WTC11 (cell line): ENCODE measurements at regions not wholly inside any gene's neighbourhood (a gene's known extent, or its start where the extent isn't known, plus 50 kb on each side); places are given as distances from the start of the nearest gene placed in this dataset.

Experiments used
- ATAC-seq: fragments of 200-7000 bp; cut with Tn5 transposase; 2 replicates; pipeline ENCODE4 v1.10.0; 2021; ENCODE audit warnings: mild to moderate bottlenecking, moderate library complexity
- CTCF ChIA-PET: fragments of 300-600 bp; sonication (Branson Sonifier 250); formaldehyde crosslinking; loops from one replicate; lab custom pipeline; 2021; ENCODE audit warnings: antibody characterized with exemption; lab: Charles Lee
- POLR2A ChIA-PET: fragments of 350-600 bp; sonication (Branson Sonifier 250); formaldehyde crosslinking; loops from one replicate; lab custom pipeline; 2021; ENCODE audit warnings: antibody characterized with exemption; lab: Charles Lee
- DNase-seq: peaks from one replicate; pipeline ENCODE4 v3.0.0; 2021; ENCODE audit warnings: low spot score
- H3K27ac Mint-ChIP-seq: 2 replicates; pipeline ENCODE4 v1.8.0; 2021; ENCODE audit warnings: mixed read lengths
- H3K27me3 Mint-ChIP-seq: 2 replicates; pipeline ENCODE4 v1.8.0; 2021; ENCODE audit warnings: low read depth, mild to moderate bottlenecking, moderate library complexity, mixed read lengths
- H3K36me3 Mint-ChIP-seq: 2 replicates; pipeline ENCODE4 v1.8.0; 2021; ENCODE audit warnings: mixed read lengths
- H3K4me1 Mint-ChIP-seq: 2 replicates; pipeline ENCODE4 v1.8.0; 2022; ENCODE audit warnings: mixed read lengths
- H3K4me3 Mint-ChIP-seq: 2 replicates; pipeline ENCODE4 v1.8.0; 2021; ENCODE audit warnings: mild to moderate bottlenecking, moderate library complexity, mixed read lengths
- H3K9me3 Mint-ChIP-seq: 2 replicates; pipeline ENCODE4 v1.8.0; 2021; ENCODE audit warnings: mixed read lengths
- CREB1 ChIP-seq: sonication (generic); formaldehyde crosslinking; IDR thresholded peaks from 2 replicates; pipeline ENCODE4 v1.8.0; 2023; ENCODE audit warnings: mild to moderate bottlenecking, missing genetic modification reagents
- FOXK1 ChIP-seq: sonication (generic); formaldehyde crosslinking; IDR thresholded peaks from 2 replicates; pipeline ENCODE4 v1.8.0; 2022; ENCODE audit warnings: mild to moderate bottlenecking, moderate library complexity, missing genetic modification reagents
- IRF2 ChIP-seq: sonication (generic); formaldehyde crosslinking; IDR thresholded peaks from 2 replicates; pipeline ENCODE4 v1.8.0; 2022; ENCODE audit warnings: low read depth, missing genetic modification reagents, borderline replicate concordance
- JUN ChIP-seq: sonication (generic); formaldehyde crosslinking; IDR thresholded peaks from 2 replicates; pipeline ENCODE4 v1.8.0; 2023; ENCODE audit warnings: mild to moderate bottlenecking, missing genetic modification reagents
- KAT7 ChIP-seq: sonication (generic); formaldehyde crosslinking; IDR thresholded peaks from 2 replicates; pipeline ENCODE4 v1.8.1; 2023; ENCODE audit warnings: missing genetic modification reagents, mild to moderate bottlenecking, borderline replicate concordance
- NFATC4 ChIP-seq: fragments of 250-450 bp; sonication (Bioruptor Pico); IDR thresholded peaks from 2 replicates; pipeline ENCODE4 v1.9.0; 2021; ENCODE audit warnings: mild to moderate bottlenecking
- NR1H2 ChIP-seq: sonication (generic); formaldehyde crosslinking; IDR thresholded peaks from 2 replicates; pipeline ENCODE4 v1.9.0; 2021; ENCODE audit warnings: mild to moderate bottlenecking, moderate library complexity, missing genetic modification reagents
- RELA ChIP-seq: sonication (generic); formaldehyde crosslinking; IDR thresholded peaks from 2 replicates; pipeline ENCODE4 v1.8.1; 2022; ENCODE audit warnings: missing genetic modification reagents, mild to moderate bottlenecking, borderline replicate concordance
- SMAD3 ChIP-seq: sonication (generic); formaldehyde crosslinking; IDR thresholded peaks from 2 replicates; pipeline ENCODE4 v1.8.0; 2022; ENCODE audit warnings: missing genetic modification reagents, mild to moderate bottlenecking, borderline replicate concordance
- ZNF423 ChIP-seq: fragments of 250-450 bp; sonication (Bioruptor Pico); IDR thresholded peaks from 2 replicates; pipeline ENCODE4 v2.1.2; 2022; ENCODE audit warnings: mild to moderate bottlenecking, moderate library complexity
- TF ChIP-seq, protein P1 (sequence below): sonication (generic); formaldehyde crosslinking; IDR thresholded peaks from 2 replicates; pipeline ENCODE4 v1.8.0; 2023; ENCODE audit warnings: missing genetic modification reagents, mild to moderate bottlenecking, borderline replicate concordance
- TF ChIP-seq, protein P2 (sequence below): fragments of 250-450 bp; sonication (Bioruptor Pico); IDR thresholded peaks from 2 replicates; pipeline ENCODE4 v1.9.0; 2021; ENCODE audit warnings: mild to moderate bottlenecking
- TF ChIP-seq, protein P3 (sequence below): fragments of 250-450 bp; sonication (Bioruptor Pico); IDR thresholded peaks from 2 replicates; pipeline ENCODE4 v1.9.0; 2021; ENCODE audit warnings: mild to moderate bottlenecking
- TF ChIP-seq, protein P4 (sequence below): fragments of 250-450 bp; sonication (Bioruptor Pico); IDR thresholded peaks from 2 replicates; pipeline ENCODE4 v1.8.0; 2021; ENCODE audit warnings: mild to moderate bottlenecking
- TF ChIP-seq, protein P5 (sequence below): sonication (generic); formaldehyde crosslinking; IDR thresholded peaks from 2 replicates; pipeline ENCODE4 v1.8.0; 2022; ENCODE audit warnings: mild to moderate bottlenecking, missing genetic modification reagents
- TF ChIP-seq, protein P6 (sequence below): sonication (generic); formaldehyde crosslinking; IDR thresholded peaks from 2 replicates; pipeline ENCODE4 v1.8.1; 2023; ENCODE audit warnings: mild to moderate bottlenecking, missing genetic modification reagents
- TF ChIP-seq, protein P7 (sequence below): sonication (generic); formaldehyde crosslinking; IDR thresholded peaks from 2 replicates; pipeline ENCODE4 v1.8.0; 2023; ENCODE audit warnings: mild to moderate bottlenecking, missing genetic modification reagents

DNA sequence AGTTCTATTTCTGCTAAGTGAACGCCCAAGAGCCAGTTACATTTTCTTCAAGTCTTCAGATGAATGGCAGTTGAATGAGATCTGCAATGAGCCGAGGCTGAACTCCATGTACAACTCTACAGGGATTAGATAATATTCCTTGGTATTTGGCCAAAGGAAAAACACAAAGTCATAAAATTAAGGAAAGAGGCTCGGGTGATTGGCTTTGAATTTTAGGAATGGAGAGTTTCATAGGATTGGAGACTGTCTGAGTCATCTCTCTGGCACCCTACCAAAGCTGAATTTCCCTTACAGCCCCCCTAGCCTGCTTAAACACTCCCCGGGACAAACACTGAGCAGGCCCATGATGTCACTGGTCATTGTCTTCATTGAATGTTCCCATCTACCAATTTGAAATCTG is 188.0 kb upstream of the C1QTNF7 start:
- ChIA-PET CTCF (no interaction called here), POLR2A (no interaction called here)
- H3K9me3 Mint-ChIP-seq: peaks cover 4% of the 10 kb centered on the region; the same call in 1 of the 2 replicates
- H3K27me3 Mint-ChIP-seq: no peaks in the 10 kb centered on the region
- H3K4me1 Mint-ChIP-seq: peaks cover 6% of the 10 kb centered on the region; the same call in 1 of the 2 replicates
- no peak for ATAC-seq
- no peak overlapping the region for H3K4me3 Mint-ChIP-seq
- no peak overlapping the region for H3K27ac Mint-ChIP-seq
- no peaks in the 10 kb centered on the region for H3K36me3 Mint-ChIP-seq
- DNase-seq: no peak
- TF ChIP-seq NR1H2 (no peak), JUN (CRISPR knock-in tag) (no peak), ZNF423 (no peak)
- TF ChIP-seq, protein P1, sequence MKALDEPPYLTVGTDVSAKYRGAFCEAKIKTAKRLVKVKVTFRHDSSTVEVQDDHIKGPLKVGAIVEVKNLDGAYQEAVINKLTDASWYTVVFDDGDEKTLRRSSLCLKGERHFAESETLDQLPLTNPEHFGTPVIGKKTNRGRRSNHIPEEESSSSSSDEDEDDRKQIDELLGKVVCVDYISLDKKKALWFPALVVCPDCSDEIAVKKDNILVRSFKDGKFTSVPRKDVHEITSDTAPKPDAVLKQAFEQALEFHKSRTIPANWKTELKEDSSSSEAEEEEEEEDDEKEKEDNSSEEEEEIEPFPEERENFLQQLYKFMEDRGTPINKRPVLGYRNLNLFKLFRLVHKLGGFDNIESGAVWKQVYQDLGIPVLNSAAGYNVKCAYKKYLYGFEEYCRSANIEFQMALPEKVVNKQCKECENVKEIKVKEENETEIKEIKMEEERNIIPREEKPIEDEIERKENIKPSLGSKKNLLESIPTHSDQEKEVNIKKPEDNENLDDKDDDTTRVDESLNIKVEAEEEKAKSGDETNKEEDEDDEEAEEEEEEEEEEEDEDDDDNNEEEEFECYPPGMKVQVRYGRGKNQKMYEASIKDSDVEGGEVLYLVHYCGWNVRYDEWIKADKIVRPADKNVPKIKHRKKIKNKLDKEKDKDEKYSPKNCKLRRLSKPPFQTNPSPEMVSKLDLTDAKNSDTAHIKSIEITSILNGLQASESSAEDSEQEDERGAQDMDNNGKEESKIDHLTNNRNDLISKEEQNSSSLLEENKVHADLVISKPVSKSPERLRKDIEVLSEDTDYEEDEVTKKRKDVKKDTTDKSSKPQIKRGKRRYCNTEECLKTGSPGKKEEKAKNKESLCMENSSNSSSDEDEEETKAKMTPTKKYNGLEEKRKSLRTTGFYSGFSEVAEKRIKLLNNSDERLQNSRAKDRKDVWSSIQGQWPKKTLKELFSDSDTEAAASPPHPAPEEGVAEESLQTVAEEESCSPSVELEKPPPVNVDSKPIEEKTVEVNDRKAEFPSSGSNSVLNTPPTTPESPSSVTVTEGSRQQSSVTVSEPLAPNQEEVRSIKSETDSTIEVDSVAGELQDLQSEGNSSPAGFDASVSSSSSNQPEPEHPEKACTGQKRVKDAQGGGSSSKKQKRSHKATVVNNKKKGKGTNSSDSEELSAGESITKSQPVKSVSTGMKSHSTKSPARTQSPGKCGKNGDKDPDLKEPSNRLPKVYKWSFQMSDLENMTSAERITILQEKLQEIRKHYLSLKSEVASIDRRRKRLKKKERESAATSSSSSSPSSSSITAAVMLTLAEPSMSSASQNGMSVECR (CRISPR knock-in tag): no peak
- TF ChIP-seq, protein P2, sequence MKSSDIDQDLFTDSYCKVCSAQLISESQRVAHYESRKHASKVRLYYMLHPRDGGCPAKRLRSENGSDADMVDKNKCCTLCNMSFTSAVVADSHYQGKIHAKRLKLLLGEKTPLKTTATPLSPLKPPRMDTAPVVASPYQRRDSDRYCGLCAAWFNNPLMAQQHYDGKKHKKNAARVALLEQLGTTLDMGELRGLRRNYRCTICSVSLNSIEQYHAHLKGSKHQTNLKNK (CRISPR knock-in tag): no peak
- TF ChIP-seq, protein P3, sequence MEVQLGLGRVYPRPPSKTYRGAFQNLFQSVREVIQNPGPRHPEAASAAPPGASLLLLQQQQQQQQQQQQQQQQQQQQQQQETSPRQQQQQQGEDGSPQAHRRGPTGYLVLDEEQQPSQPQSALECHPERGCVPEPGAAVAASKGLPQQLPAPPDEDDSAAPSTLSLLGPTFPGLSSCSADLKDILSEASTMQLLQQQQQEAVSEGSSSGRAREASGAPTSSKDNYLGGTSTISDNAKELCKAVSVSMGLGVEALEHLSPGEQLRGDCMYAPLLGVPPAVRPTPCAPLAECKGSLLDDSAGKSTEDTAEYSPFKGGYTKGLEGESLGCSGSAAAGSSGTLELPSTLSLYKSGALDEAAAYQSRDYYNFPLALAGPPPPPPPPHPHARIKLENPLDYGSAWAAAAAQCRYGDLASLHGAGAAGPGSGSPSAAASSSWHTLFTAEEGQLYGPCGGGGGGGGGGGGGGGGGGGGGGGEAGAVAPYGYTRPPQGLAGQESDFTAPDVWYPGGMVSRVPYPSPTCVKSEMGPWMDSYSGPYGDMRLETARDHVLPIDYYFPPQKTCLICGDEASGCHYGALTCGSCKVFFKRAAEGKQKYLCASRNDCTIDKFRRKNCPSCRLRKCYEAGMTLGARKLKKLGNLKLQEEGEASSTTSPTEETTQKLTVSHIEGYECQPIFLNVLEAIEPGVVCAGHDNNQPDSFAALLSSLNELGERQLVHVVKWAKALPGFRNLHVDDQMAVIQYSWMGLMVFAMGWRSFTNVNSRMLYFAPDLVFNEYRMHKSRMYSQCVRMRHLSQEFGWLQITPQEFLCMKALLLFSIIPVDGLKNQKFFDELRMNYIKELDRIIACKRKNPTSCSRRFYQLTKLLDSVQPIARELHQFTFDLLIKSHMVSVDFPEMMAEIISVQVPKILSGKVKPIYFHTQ (CRISPR knock-in tag): no peak

DNA sequence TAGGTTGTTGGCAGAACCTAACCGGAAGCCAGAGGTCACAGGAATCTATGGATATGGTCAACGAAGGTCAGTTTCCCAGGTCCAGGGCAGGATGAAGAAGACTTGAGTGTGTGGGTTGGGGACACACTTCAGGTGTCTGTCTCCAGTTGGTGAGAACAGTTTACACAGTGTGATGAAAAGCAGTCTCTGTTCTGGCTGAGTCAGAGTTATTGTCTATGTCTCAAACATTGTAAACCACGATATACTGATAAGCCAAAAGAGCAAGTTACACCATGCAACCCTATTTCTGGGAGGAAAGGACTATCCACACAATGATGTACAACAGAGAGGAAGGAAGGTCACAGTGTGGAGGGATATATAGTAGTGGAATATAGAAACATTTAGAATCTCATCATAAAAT is 187.1 kb upstream of the C1QTNF7 start:
- DNase-seq (no peak), ATAC-seq (no peak)
- Mint-ChIP-seq H3K27me3 (no peaks in the 10 kb centered on the region), H3K36me3 (no peaks in the 10 kb centered on the region), H3K4me1 (peaks cover 9% of the 10 kb centered on the region), H3K4me3 (no peak overlapping the region), H3K27ac (no peak overlapping the region), H3K9me3 (peaks cover 3% of the 10 kb centered on the region; the same call in 1 of the 2 replicates)
- CTCF ChIA-PET: no interaction called here
- POLR2A ChIA-PET: no interaction called here
- no peak for TF ChIP-seq SMAD3
- TF ChIP-seq FOXK1 (CRISPR knock-in tag): no peak
- no peak for TF ChIP-seq IRF2
- TF ChIP-seq CREB1: no peak
- TF ChIP-seq, protein P4, sequence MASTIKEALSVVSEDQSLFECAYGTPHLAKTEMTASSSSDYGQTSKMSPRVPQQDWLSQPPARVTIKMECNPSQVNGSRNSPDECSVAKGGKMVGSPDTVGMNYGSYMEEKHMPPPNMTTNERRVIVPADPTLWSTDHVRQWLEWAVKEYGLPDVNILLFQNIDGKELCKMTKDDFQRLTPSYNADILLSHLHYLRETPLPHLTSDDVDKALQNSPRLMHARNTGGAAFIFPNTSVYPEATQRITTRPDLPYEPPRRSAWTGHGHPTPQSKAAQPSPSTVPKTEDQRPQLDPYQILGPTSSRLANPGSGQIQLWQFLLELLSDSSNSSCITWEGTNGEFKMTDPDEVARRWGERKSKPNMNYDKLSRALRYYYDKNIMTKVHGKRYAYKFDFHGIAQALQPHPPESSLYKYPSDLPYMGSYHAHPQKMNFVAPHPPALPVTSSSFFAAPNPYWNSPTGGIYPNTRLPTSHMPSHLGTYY (CRISPR knock-in tag): no peak
- no peak for TF ChIP-seq KAT7
- TF ChIP-seq NFATC4: no peak
- TF ChIP-seq, protein P5, sequence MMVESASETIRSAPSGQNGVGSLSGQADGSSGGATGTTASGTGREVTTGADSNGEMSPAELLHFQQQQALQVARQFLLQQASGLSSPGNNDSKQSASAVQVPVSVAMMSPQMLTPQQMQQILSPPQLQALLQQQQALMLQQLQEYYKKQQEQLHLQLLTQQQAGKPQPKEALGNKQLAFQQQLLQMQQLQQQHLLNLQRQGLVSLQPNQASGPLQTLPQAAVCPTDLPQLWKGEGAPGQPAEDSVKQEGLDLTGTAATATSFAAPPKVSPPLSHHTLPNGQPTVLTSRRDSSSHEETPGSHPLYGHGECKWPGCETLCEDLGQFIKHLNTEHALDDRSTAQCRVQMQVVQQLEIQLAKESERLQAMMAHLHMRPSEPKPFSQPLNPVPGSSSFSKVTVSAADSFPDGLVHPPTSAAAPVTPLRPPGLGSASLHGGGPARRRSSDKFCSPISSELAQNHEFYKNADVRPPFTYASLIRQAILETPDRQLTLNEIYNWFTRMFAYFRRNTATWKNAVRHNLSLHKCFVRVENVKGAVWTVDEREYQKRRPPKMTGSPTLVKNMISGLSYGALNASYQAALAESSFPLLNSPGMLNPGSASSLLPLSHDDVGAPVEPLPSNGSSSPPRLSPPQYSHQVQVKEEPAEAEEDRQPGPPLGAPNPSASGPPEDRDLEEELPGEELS (CRISPR knock-in tag): no peak
- TF ChIP-seq, protein P6, sequence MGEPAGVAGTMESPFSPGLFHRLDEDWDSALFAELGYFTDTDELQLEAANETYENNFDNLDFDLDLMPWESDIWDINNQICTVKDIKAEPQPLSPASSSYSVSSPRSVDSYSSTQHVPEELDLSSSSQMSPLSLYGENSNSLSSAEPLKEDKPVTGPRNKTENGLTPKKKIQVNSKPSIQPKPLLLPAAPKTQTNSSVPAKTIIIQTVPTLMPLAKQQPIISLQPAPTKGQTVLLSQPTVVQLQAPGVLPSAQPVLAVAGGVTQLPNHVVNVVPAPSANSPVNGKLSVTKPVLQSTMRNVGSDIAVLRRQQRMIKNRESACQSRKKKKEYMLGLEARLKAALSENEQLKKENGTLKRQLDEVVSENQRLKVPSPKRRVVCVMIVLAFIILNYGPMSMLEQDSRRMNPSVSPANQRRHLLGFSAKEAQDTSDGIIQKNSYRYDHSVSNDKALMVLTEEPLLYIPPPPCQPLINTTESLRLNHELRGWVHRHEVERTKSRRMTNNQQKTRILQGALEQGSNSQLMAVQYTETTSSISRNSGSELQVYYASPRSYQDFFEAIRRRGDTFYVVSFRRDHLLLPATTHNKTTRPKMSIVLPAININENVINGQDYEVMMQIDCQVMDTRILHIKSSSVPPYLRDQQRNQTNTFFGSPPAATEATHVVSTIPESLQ: no peak
- TF ChIP-seq RELA: no peak
- TF ChIP-seq, protein P7, sequence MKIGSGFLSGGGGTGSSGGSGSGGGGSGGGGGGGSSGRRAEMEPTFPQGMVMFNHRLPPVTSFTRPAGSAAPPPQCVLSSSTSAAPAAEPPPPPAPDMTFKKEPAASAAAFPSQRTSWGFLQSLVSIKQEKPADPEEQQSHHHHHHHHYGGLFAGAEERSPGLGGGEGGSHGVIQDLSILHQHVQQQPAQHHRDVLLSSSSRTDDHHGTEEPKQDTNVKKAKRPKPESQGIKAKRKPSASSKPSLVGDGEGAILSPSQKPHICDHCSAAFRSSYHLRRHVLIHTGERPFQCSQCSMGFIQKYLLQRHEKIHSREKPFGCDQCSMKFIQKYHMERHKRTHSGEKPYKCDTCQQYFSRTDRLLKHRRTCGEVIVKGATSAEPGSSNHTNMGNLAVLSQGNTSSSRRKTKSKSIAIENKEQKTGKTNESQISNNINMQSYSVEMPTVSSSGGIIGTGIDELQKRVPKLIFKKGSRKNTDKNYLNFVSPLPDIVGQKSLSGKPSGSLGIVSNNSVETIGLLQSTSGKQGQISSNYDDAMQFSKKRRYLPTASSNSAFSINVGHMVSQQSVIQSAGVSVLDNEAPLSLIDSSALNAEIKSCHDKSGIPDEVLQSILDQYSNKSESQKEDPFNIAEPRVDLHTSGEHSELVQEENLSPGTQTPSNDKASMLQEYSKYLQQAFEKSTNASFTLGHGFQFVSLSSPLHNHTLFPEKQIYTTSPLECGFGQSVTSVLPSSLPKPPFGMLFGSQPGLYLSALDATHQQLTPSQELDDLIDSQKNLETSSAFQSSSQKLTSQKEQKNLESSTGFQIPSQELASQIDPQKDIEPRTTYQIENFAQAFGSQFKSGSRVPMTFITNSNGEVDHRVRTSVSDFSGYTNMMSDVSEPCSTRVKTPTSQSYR: no peak
